Loucy (cell line): ENCODE measurements at regions not wholly inside any gene's neighbourhood (a gene's known extent, or its start where the extent isn't known, plus 50 kb on each side); places are given as distances from the start of the nearest gene placed in this dataset.
"Not testable (repeated sequence)": the region's sequence is repeated elsewhere in the genome, so short reads cannot be mapped to it uniquely, and the experiment has no call there.

Experiments
- H2AFZ ChIP-seq: fragments of 200-600 bp; sonication (generic); 2 replicates; pipeline ENCODE4 v1.6.0; 2016; ENCODE audit warnings: antibody characterized with exemption, mild to moderate bottlenecking, low read length, moderate library complexity
- H3F3A ChIP-seq: fragments of 200-600 bp; 2 replicates; pipeline ENCODE4 v1.6.0; 2016; ENCODE audit warnings: antibody characterized with exemption, low read depth, mild to moderate bottlenecking
- H3K27me3 ChIP-seq: fragments of 200-600 bp; sonication (generic); 2 replicates; pipeline ENCODE4 v1.6.1; 2014; ENCODE audit warnings: low read length, mild to moderate bottlenecking; ENCODE audit not compliant: insufficient read depth, poor library complexity, severe bottlenecking
- H3K36me3 ChIP-seq: fragments of 200-600 bp; sonication (generic); 2 replicates; pipeline ENCODE4 v1.6.1; 2016; ENCODE audit warnings: low read length; ENCODE audit not compliant: insufficient read depth
- H3K4me1 ChIP-seq: fragments of 200-600 bp; sonication (generic); 2 replicates; pipeline ENCODE4 v1.5.1; 2014; ENCODE audit warnings: low read length, mild to moderate bottlenecking; ENCODE audit not compliant: insufficient read depth, poor library complexity, severe bottlenecking
- H3K4me2 ChIP-seq: fragments of 200-600 bp; sonication (generic); 2 replicates; pipeline ENCODE4 v1.6.0; 2014; ENCODE audit warnings: antibody characterized with exemption, low read length, low read depth, mild to moderate bottlenecking; ENCODE audit not compliant: poor library complexity, severe bottlenecking
- H3K4me3 ChIP-seq: fragments of 200-600 bp; sonication (generic); 2 replicates; pipeline ENCODE4 v1.5.1; 2014; ENCODE audit warnings: low read length, mild to moderate bottlenecking, mixed read lengths; ENCODE audit not compliant: poor library complexity, severe bottlenecking
- H3K79me2 ChIP-seq: fragments of 200-600 bp; sonication (generic); 2 replicates; pipeline ENCODE4 v1.6.1; 2014; ENCODE audit warnings: low read length; ENCODE audit not compliant: insufficient read depth
- H3K9ac ChIP-seq: fragments of 200-600 bp; sonication (generic); 2 replicates; pipeline ENCODE4 v1.6.0; 2014; ENCODE audit warnings: mild to moderate bottlenecking, low read depth, low read length, moderate library complexity; ENCODE audit not compliant: poor library complexity, severe bottlenecking
- H3K9me2 ChIP-seq: fragments of 200-600 bp; sonication (generic); replicated peaks from 2 replicates; pipeline ENCODE4 v1.6.1; 2016; ENCODE audit warnings: low read depth, low read length, mixed read lengths
- H3K9me3 ChIP-seq: fragments of 200-600 bp; sonication (generic); 2 replicates; pipeline ENCODE4 v1.6.1; 2014; ENCODE audit warnings: mild to moderate bottlenecking, antibody characterized with exemption, low read length, low read depth; ENCODE audit not compliant: insufficient read depth
- H4K20me1 ChIP-seq: fragments of 200-600 bp; sonication (generic); 2 replicates; pipeline ENCODE4 v1.6.0; 2014; ENCODE audit warnings: antibody characterized with exemption, low read length, mild to moderate bottlenecking; ENCODE audit not compliant: insufficient read depth, poor library complexity, severe bottlenecking
- EZH2phosphoT487 ChIP-seq: fragments of 200-600 bp; IDR thresholded peaks from 2 replicates; pipeline ENCODE4 v1.6.1; 2018; ENCODE audit warnings: antibody characterized with exemption, mild to moderate bottlenecking, moderate library complexity, borderline replicate concordance
- TF ChIP-seq, protein P1 (sequence below): fragments of 200-600 bp; sonication (generic); conservative IDR thresholded peaks from 2 replicates; pipeline ENCODE4 v1.5.1; 2014; ENCODE audit warnings: mild to moderate bottlenecking, antibody characterized with exemption, low read length

- Histone ChIP-seq H3K9me3 (no peaks in the 10 kb centered on the region), H3K4me3 (no peak overlapping the region)
Observed at GRCh38 chr16:87121816-87122215, 195.4 kb downstream of the C16orf95 start.

DNA sequence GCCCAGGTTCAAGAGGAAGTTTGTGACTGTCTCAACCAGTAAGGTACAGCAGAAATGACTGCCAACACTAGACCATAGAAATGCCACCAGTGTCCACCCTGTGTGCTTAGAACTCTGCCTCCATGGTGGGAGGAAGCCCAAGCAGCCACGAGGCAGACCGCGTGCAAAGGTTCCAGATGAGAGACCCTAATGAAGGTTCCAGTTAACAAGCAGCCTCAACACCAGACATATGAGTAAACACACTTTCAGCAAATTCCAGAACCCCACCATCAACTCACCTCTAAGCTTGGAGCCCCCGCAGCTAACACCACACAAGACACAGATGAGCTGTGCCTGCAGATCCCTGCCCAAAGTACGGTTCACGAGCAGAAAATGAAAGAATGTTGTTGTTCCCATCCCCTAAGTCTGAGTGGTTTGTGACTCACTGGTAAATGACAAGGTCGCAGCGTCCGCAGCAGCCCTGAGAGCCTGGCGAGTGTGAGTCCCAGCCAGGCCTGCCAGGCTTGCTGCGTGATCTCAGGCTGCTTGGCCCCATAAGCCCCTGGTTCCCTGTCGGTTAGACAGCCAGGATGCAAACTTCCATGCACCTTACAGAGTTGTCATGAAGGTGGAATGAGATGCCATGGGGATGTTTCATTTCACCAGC, 193.7 kb downstream of the C16orf95 start:
- H2AFZ ChIP-seq: no peak overlapping the region
- no peaks in the 10 kb centered on the region for H3K9me3 ChIP-seq

More at GRCh38 chr16:87121816-87122215, 195.4 kb downstream of the C16orf95 start:
- Histone ChIP-seq H3K9ac (no peak overlapping the region), H3K36me3 (no peaks in the 10 kb centered on the region), H3K9me2 (no peaks in the 10 kb centered on the region), H3K4me2 (no peak overlapping the region), H4K20me1 (no peaks in the 10 kb centered on the region), H3K27me3 (no peaks in the 10 kb centered on the region), H3K4me1 (no peaks in the 10 kb centered on the region), H3F3A (no peaks in the 10 kb centered on the region), H2AFZ (no peak overlapping the region), H3K79me2 (no peaks in the 10 kb centered on the region)
- TF ChIP-seq, protein P1, sequence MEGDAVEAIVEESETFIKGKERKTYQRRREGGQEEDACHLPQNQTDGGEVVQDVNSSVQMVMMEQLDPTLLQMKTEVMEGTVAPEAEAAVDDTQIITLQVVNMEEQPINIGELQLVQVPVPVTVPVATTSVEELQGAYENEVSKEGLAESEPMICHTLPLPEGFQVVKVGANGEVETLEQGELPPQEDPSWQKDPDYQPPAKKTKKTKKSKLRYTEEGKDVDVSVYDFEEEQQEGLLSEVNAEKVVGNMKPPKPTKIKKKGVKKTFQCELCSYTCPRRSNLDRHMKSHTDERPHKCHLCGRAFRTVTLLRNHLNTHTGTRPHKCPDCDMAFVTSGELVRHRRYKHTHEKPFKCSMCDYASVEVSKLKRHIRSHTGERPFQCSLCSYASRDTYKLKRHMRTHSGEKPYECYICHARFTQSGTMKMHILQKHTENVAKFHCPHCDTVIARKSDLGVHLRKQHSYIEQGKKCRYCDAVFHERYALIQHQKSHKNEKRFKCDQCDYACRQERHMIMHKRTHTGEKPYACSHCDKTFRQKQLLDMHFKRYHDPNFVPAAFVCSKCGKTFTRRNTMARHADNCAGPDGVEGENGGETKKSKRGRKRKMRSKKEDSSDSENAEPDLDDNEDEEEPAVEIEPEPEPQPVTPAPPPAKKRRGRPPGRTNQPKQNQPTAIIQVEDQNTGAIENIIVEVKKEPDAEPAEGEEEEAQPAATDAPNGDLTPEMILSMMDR: no peak
- no peak for TF ChIP-seq EZH2phosphoT487

GRCh38 chr16:87124405-87124804, 192.8 kb downstream of the C16orf95 start:
- H3K9me2 ChIP-seq, H2AFZ ChIP-seq, H3K36me3 ChIP-seq, H3K79me2 ChIP-seq, H3K27me3 ChIP-seq, H3K9me3 ChIP-seq, H3K4me2 ChIP-seq, H4K20me1 ChIP-seq, H3F3A ChIP-seq, H3K9ac ChIP-seq, H3K4me3 ChIP-seq, H3K4me1 ChIP-seq: not testable (repeated sequence)

More for the DNA sequence above, 193.7 kb downstream of the C16orf95 start:
- H3F3A ChIP-seq: no peaks in the 10 kb centered on the region
- no peaks in the 10 kb centered on the region for H3K27me3 ChIP-seq
- H4K20me1 ChIP-seq: no peaks in the 10 kb centered on the region
- no peaks in the 10 kb centered on the region for H3K4me1 ChIP-seq
- no peaks in the 10 kb centered on the region for H3K9me2 ChIP-seq
- H3K4me3 ChIP-seq: no peak overlapping the region
- no peaks in the 10 kb centered on the region for H3K79me2 ChIP-seq
- no peak overlapping the region for H3K4me2 ChIP-seq
- no peaks in the 10 kb centered on the region for H3K36me3 ChIP-seq
- TF ChIP-seq, protein P1: no peak
- no peak for TF ChIP-seq EZH2phosphoT487
- H3K9ac ChIP-seq: no peak overlapping the region
